ENCODE measurements at regions not wholly inside any gene's neighbourhood (a gene's known extent, or its start where the extent isn't known, plus 50 kb on each side); places are given as distances from the start of the nearest gene placed in this dataset.

DNA sequence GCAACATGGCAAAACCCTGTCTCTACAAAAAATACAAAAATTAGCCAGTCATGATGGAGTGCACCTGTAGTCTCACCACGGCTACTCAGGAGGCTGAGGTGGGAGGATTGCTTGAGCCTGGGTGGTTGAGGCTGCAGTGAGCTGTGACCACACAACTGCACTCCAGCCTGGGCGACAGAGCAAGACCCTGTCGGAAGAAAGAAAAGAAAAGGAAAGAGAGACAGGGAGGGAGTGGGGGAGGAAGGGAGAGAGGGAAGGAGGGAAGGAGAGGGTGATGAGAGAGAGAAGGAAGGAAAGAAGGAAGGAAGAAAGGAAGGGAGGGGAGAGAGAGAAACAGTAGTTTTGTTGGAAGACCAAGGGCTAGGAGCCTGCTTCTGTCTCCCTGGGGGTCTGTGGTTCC, 142.4 kb downstream of the C9orf50 start:
- TF ChIP-seq, protein P1, sequence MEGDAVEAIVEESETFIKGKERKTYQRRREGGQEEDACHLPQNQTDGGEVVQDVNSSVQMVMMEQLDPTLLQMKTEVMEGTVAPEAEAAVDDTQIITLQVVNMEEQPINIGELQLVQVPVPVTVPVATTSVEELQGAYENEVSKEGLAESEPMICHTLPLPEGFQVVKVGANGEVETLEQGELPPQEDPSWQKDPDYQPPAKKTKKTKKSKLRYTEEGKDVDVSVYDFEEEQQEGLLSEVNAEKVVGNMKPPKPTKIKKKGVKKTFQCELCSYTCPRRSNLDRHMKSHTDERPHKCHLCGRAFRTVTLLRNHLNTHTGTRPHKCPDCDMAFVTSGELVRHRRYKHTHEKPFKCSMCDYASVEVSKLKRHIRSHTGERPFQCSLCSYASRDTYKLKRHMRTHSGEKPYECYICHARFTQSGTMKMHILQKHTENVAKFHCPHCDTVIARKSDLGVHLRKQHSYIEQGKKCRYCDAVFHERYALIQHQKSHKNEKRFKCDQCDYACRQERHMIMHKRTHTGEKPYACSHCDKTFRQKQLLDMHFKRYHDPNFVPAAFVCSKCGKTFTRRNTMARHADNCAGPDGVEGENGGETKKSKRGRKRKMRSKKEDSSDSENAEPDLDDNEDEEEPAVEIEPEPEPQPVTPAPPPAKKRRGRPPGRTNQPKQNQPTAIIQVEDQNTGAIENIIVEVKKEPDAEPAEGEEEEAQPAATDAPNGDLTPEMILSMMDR (IDR thresholded peaks at IDR 0.05), result no peak
- TF ChIP-seq POLR2A (IDR thresholded peaks at IDR 0.05), result no peak
